Epithelial cell of proximal tubule (primary cell): ENCODE measurements at regions not wholly inside any gene's neighbourhood (a gene's known extent, or its start where the extent isn't known, plus 50 kb on each side); places are given as distances from the start of the nearest gene placed in this dataset.

Experiments
- DNase-seq: peaks from one replicate; pipeline ENCODE4 v3.0.0-alpha.2; 2011; ENCODE audit warnings: low read depth
- H3K4me3 ChIP-seq: 2 replicates; pipeline ENCODE4 v1.5.1; 2011; ENCODE audit warnings: low read depth, mild to moderate bottlenecking, low read length
- TF ChIP-seq, protein P1 (sequence below): conservative IDR thresholded peaks from 2 replicates; pipeline ENCODE4 v1.5.1; 2012; ENCODE audit warnings: low read depth, mild to moderate bottlenecking, low read length

DNA sequence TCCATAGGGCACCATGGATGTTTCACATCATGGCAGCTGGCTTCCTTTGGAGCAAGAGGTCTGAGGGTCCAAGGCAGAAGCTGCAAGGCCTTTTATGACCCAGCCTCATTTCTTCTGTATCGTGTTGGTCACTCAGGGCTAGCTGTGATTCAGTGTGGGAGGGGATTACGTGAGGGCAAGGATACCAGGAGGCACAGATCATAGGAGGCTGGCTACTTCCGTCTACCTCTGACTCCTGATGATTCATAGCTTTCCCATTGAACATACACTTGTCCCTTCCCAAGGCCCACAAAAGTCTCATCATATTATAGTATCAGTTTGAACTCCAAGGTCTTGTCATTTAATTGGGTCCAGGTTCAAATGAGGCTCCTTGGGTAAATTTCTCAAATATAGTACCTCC is 135.3 kb upstream of the ZBED5 start:
- no peak for DNase-seq
- no peak overlapping the region for H3K4me3 ChIP-seq
- TF ChIP-seq, protein P1, sequence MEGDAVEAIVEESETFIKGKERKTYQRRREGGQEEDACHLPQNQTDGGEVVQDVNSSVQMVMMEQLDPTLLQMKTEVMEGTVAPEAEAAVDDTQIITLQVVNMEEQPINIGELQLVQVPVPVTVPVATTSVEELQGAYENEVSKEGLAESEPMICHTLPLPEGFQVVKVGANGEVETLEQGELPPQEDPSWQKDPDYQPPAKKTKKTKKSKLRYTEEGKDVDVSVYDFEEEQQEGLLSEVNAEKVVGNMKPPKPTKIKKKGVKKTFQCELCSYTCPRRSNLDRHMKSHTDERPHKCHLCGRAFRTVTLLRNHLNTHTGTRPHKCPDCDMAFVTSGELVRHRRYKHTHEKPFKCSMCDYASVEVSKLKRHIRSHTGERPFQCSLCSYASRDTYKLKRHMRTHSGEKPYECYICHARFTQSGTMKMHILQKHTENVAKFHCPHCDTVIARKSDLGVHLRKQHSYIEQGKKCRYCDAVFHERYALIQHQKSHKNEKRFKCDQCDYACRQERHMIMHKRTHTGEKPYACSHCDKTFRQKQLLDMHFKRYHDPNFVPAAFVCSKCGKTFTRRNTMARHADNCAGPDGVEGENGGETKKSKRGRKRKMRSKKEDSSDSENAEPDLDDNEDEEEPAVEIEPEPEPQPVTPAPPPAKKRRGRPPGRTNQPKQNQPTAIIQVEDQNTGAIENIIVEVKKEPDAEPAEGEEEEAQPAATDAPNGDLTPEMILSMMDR, result no peak

DNA sequence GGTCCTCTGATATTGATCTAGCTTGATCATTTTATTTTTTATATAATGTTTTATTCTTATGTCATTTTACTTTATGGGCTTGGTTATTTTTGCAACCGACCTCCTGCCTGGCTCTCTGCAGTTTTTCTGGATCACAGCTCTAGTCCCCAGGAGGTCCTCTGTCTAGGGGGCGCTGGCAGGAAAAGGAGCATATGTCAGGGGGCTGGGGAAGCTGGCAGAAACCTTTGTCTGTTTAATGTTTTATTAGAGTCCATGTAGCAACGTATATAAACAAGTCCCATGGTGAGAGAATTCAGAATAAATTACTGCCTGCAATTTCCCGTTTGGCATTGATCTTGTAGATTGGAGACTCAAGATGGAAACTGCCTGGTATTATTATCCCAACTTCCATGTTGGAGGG is 133.5 kb upstream of the ZBED5 start:
- no peak for DNase-seq
- TF ChIP-seq, protein P1, result peak; percentile 18
- no peak overlapping the region for H3K4me3 ChIP-seq

DNA sequence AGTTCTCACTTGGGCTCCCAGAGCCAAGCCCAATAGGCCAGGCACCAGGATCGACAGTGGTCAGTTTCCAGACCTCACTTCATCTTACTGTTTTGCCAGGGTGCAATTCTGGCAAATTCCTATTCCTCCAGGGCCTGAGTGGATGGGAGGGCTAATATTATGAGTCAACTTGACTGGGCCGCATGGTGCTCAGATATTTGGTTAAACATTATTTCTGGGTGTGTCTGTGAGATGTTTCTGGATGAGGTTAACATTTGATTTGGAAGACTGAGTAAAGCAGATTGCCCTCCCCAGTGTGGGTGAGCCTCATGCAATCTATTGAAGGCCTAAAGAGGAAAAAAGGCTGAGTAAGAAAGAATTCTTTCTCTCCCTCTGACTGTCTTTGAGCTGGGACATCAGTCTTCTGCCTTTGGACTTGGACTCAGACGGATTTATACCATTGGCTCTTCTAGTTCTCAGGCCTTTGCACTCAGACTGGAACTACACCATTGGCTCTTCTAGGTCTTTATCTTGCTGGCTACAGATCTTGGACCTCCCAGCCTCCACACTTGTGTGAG is 132.9 kb upstream of the ZBED5 start:
- peak; percentile 51 for DNase-seq
- TF ChIP-seq, protein P1, result no peak

DNA sequence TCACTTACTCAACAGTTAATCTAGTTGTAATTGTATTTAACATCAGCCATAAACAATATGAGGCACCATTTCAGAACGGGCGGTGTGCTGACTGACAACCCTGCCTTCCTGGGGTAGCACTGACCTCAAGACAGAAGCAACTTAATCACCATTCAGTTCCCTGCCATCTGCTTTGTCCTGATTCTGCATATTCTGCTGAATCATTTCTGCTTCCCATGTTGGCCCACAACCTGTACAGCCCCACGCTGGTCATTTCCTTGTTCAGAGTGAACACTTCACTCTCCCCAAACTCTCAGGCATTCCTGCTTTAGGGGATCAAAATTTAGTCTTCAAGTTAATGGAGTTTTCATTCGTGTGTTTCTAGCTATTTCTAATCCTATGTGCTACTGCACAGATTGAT is 132.3 kb upstream of the ZBED5 start:
- H3K4me3 ChIP-seq, result no peak overlapping the region
- TF ChIP-seq, protein P1, result no peak
- no peak for DNase-seq

More for the DNA sequence above, 132.9 kb upstream of the ZBED5 start:
- no peak overlapping the region for H3K4me3 ChIP-seq

DNA sequence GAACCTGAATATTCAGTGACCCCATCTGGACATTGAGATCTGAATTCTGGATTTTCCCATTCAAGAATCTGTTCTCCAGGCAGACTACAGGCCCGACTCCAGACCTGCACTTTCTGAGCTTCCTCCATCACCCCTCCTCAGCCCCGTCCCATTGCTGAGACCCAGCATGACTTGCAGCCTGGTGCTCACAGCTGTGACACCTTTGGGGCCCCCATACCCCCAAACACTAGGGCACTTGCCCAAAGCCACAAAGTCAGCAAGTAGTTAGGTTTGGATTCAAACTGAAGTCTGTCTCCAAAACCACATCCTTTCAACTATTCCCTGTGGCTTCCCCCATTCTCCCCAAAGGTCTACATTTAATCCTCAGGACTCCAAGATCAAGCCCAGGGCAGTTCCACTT is 128.2 kb upstream of the ZBED5 start:
- TF ChIP-seq, protein P1, result no peak
- H3K4me3 ChIP-seq, result no peak overlapping the region
- no peak for DNase-seq

DNA sequence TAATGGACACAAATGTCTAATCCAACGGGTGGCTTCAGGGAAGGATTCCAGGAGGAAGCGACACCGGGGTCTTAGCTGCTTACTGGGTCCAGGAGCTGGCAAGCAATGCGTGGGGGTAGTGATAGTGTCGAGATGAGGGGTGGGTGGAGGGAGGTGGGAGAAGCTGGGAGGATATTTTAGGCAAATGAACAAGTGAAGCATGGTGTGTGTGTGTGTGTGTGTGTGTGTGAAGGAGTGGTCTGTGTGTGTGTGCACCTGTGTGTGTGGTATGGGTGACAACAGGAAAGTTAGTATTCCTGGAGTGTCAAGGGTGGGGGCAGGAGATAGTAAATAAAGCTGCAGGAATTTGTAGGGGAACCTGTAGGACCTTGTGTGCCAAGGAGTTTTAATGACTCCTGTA is 126.9 kb upstream of the ZBED5 start:
- TF ChIP-seq, protein P1, result no peak
- no peak for DNase-seq
- no peak overlapping the region for H3K4me3 ChIP-seq

DNA sequence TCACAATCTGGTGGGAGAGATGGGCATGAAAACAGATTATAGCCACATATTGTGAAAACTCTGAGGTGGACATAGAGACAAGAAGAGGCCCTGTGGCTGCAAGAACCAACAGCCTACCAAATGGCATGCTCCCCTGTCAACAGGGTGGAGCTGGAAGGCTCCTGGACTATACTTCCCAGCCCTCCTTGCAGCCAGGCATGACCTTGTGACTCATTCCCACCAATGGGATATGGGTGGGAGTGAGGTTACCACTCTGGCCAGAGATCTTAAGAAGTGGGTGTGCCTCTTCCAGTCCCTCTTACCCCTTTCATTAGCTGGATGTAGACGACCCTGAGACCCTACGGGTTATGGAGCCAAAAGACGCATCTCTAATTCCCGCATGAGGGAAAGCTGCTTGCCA is 126.4 kb upstream of the ZBED5 start:
- no peak overlapping the region for H3K4me3 ChIP-seq
- no peak for DNase-seq
- TF ChIP-seq, protein P1, result no peak
